Astrocyte of the spinal cord (primary cell): ENCODE measurements at regions not wholly inside any gene's neighbourhood (a gene's known extent, or its start where the extent isn't known, plus 50 kb on each side); places are given as distances from the start of the nearest gene placed in this dataset.

Source experiments
- DNase-seq: peaks from one replicate; pipeline ENCODE4 v3.0.0; 2011; ENCODE audit warnings: low read depth, low spot score
- H3K4me3 ChIP-seq: 2 replicates; pipeline ENCODE4 v1.5.1; 2011; ENCODE audit warnings: low read depth, mild to moderate bottlenecking, low read length, moderate library complexity
- CTCF ChIP-seq: IDR thresholded peaks from 2 replicates; pipeline ENCODE4 v1.5.1; 2012; ENCODE audit warnings: low read depth, mild to moderate bottlenecking, low read length, inconsistent platforms
- in situ Hi-C: cut with HindIII; loops from 2 replicates; pipeline ENCODE4 v1.10.0; 2017; ENCODE audit warnings: low sequenced_read_pairs

DNA sequence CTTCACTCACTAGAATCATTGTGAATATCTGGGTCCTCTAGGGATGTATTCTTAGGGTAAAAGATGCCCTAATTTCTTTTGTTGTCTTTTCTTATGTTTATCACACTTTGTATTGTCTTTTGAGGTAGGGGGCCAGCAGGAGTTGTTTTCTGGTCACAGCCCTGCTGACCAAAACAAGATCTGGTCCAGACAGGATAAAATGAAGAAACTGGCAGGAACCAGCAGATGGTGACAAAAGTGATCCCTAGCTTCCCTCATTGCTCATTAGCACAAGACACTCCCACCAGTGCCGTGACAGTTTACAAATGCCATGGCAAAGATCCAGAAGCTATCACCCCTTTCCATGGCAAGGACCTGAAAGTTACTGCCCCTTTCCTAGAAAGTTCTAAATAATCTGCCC lies 81.7 kb upstream of the CCDC85A start:
- no peak overlapping the region for H3K4me3 ChIP-seq
- TF ChIP-seq CTCF = no peak
- in situ Hi-C loops = no loop called here
- no peak for DNase-seq

DNA sequence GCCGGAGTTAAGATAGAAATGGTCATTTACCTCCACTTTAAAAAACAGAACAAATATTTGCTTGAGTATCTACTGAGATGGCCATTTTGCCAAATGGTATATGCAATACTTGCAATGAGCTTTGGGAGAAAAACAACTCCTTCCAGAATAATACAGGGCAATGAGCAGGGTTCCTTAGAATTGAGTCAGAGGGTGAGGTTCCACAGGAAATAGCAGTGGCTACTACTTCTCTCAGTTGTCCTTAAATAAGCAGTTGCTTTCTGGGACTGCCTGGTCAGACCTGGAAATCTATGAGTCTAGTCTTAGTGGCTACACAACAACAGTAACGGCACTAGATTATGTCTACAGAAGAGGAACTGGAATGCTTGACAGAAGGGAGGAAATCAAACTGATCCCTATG lies 80.9 kb upstream of the CCDC85A start:
- DNase-seq = peak; percentile 13
- H3K4me3 ChIP-seq = no peak overlapping the region
- TF ChIP-seq CTCF = no peak
- in situ Hi-C loops = no loop called here

DNA sequence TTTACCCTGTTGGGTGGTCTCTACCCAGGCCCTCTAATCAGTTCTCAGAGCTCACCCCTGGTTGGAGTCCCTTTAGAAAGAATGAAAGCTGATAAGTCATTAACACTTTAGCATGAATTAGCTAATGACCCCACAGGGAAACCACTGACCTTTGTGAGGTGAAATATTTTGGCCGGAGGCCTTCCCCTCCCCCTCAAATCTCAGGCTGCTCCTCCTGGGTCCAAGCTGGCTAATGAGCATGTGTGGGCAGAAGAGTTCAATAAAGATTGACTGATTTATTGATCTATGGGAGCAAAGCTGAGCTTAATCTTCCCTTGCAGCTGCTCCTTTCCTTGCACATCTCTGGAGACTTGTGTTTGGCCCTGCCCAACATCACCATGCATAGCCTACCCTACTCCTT lies 78.8 kb upstream of the CCDC85A start:
- DNase-seq = no peak
- no peak overlapping the region for H3K4me3 ChIP-seq
- TF ChIP-seq CTCF = no peak
- in situ Hi-C loops = no loop called here

- no peak for TF ChIP-seq CTCF
- no peak overlapping the region for H3K4me3 ChIP-seq
- DNase-seq = no peak
- in situ Hi-C loops = no loop called here
Observed at GRCh38 chr2:56107502-56108220, 76.1 kb upstream of the CCDC85A start.

GRCh38 chr2:56108806-56109205 lies 75.0 kb upstream of the CCDC85A start:
- DNase-seq = no peak
- in situ Hi-C loops = no loop called here
- peak; percentile 5 for TF ChIP-seq CTCF
- no peak overlapping the region for H3K4me3 ChIP-seq

DNA sequence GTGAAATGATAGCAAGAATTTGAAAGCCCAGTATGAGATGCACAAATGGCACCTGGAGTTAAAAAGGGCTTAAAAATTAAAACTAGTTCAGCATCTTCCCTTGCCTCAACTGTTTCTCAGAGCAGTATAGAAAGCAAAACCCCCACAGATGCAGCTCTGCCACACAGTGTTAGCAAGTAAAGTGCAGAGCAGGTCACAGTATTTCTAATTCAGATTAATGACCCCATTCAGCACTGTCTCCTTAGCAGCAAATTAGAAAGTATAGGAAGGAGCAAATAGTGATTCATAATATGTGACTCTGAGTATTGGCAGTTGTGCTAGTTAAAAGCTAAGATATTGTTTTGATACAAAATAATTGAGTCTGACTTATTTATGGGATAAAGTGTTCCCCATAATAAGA lies 73.8 kb upstream of the CCDC85A start:
- in situ Hi-C loops = no loop called here
- DNase-seq = no peak
- H3K4me3 ChIP-seq = no peak overlapping the region
- no peak for TF ChIP-seq CTCF
